ENCODE measurements at regions not wholly inside any gene's neighbourhood (a gene's known extent, or its start where the extent isn't known, plus 50 kb on each side); places are given as distances from the start of the nearest gene placed in this dataset.

DNA sequence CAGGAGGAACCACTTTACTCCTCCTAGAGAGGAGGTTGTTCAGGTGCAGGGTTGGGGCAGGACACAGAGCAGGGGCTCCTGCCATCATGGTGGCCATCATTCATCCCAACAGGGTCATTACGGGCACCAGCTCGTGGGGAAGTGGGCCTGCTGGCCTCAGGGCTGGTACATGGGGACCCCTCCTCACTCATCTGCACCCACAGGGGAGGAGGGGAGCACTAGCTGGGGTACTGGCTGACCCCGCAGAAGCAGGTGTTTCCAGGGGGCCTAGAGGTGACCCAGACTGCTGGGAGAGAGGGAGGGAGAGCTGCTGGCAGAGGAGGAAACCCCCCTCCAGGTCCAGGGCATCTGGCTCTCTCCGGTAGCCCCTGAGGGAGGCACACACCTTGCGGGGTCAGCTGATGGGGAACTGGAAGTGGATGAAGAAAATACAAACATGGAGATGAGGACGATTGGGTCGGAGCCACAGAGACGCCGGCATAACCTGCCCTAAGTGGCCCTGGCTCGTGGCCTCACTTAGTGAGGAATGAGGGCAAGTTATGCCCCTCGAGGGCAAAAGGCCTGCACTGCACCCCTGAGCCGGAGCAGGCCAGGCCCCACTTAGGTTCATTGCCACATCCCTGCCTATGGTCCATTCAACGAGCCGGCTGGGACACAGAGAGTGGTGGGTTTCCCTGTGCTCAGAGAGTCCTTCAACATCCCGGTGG is 76.2 kb downstream of the SOX1 start:
- TF ChIP-seq, protein P1, sequence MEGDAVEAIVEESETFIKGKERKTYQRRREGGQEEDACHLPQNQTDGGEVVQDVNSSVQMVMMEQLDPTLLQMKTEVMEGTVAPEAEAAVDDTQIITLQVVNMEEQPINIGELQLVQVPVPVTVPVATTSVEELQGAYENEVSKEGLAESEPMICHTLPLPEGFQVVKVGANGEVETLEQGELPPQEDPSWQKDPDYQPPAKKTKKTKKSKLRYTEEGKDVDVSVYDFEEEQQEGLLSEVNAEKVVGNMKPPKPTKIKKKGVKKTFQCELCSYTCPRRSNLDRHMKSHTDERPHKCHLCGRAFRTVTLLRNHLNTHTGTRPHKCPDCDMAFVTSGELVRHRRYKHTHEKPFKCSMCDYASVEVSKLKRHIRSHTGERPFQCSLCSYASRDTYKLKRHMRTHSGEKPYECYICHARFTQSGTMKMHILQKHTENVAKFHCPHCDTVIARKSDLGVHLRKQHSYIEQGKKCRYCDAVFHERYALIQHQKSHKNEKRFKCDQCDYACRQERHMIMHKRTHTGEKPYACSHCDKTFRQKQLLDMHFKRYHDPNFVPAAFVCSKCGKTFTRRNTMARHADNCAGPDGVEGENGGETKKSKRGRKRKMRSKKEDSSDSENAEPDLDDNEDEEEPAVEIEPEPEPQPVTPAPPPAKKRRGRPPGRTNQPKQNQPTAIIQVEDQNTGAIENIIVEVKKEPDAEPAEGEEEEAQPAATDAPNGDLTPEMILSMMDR (IDR thresholded peaks at IDR 0.05), result no peak
- TF ChIP-seq EP300 (IDR thresholded peaks at IDR 0.05), result no peak
